Natural killer cell (primary cell): ENCODE measurements at regions not wholly inside any gene's neighbourhood (a gene's known extent, or its start where the extent isn't known, plus 50 kb on each side); places are given as distances from the start of the nearest gene placed in this dataset.

Experiments used
- ATAC-seq, 3 donors: fragments of 150-1000 bp in 2 of 3; fragments of 200-7000 bp in 1 of 3; cut with Tn5 transposase; 1 replicate in 1 of 3; 2 replicates in 2 of 3; pipeline ENCODE4 v1.10.0; 2021; ENCODE audit warnings: mild to moderate bottlenecking in 2 of 3, moderate library complexity in 2 of 3
- DNase-seq, 2 donors: peaks; one replicate each; pipeline versions ENCODE4 v3.0.0 to v3.0.0-alpha.2; 2013 to 2021; ENCODE audit warnings: mixed read lengths in 1 of 2
- H3K27ac ChIP-seq: one replicate; pipeline ENCODE4 v1.5.1; 2013; ENCODE audit warnings: mild to moderate bottlenecking, low read length
- H3K27me3 ChIP-seq: one replicate; pipeline ENCODE4 v1.6.1; 2013; ENCODE audit warnings: low read length; ENCODE audit not compliant: control insufficient read depth, insufficient read depth
- H3K36me3 ChIP-seq: one replicate; pipeline ENCODE4 v1.6.1; 2013; ENCODE audit warnings: low read length; ENCODE audit not compliant: control insufficient read depth, insufficient read depth
- H3K4me1 ChIP-seq: one replicate; pipeline ENCODE4 v1.6.1; 2013; ENCODE audit warnings: low read length; ENCODE audit not compliant: control insufficient read depth, insufficient read depth
- H3K4me3 ChIP-seq: one replicate; pipeline ENCODE4 v1.5.1; 2013; ENCODE audit warnings: low read length
- H3K9me3 ChIP-seq: one replicate; pipeline ENCODE4 v1.6.1; 2013; ENCODE audit warnings: low read length; ENCODE audit not compliant: control insufficient read depth, insufficient read depth
- H3K27ac Mint-ChIP-seq, 2 donors: one replicate each; pipeline ENCODE4 v1.8.0; 2022; ENCODE audit warnings: mild to moderate bottlenecking in 2 of 2, mixed read lengths in 2 of 2, moderate library complexity in 1 of 2
- H3K27me3 Mint-ChIP-seq, 2 donors: one replicate each; pipeline ENCODE4 v1.8.0; 2022; ENCODE audit warnings: low read depth in 2 of 2, mixed read lengths in 2 of 2
- H3K36me3 Mint-ChIP-seq: one replicate; pipeline ENCODE4 v1.8.0; 2022; ENCODE audit warnings: mixed read lengths
- H3K4me1 Mint-ChIP-seq, 2 donors: one replicate each; pipeline ENCODE4 v1.8.0; 2022; ENCODE audit warnings: mixed read lengths in 2 of 2
- H3K4me3 Mint-ChIP-seq: one replicate; pipeline ENCODE4 v1.8.0; 2022; ENCODE audit warnings: mild to moderate bottlenecking, moderate library complexity, mixed read lengths
- H3K9me3 Mint-ChIP-seq, 2 donors: one replicate each; pipeline ENCODE4 v1.8.0; 2022; ENCODE audit warnings: mixed read lengths in 2 of 2
- CTCF ChIP-seq: fragments of 200-600 bp; IDR thresholded peaks from one replicate; pipeline ENCODE4 v1.8.0; 2022; ENCODE audit warnings: antibody characterized with exemption
- WGBS: methylation state at CpG from one replicate; pipeline ENCODE4 v1.1.7; 2013; ENCODE audit warnings: missing lambda C conversion rate; ENCODE audit not compliant: insufficient coverage; 5-methylcytosine and 5-hydroxymethylcytosine counted together
- intact Hi-C: fragments of 100-400 bp; cut with micrococcal nuclease; formaldehyde crosslinking; loops from one replicate; pipeline ENCODE4 v1.14.2; 2022

DNA sequence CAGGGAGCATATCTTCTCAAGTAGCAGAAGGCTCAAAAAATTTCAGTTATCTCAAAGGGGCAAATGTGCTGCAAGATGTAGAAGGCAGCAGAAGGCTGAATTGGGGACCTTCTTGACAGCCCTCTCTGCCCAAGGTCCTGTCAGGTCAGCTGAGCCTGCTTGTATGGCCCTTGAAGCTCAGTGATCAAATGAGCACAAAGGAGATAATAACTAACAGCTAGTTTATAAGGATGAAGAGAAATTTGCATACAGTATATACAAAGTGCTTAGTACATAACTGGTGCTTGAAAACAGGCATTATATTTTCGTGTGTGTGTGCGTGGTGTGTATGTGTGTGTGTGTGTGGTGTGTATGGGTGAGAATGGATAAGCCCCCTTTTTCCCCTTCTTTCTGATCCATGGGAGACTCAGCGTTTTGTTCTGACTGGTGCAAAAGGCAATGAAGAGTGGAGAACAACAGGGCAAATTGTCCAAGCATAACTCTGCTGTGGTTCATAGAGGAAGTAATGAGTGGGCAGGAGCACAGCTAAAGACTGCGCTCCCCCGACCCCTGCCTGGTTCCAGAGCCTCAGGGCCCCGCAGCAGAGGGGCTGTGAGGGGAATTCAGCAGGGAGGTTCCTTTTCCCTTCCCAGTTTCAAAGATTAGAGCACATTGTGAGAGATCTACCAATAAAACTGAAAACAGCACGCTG is 356.8 kb upstream of the NR2F2 start:
- no peak overlapping the region for H3K27ac Mint-ChIP-seq
- intact Hi-C loops = no loop called here
- no peak overlapping the region for H3K4me3 Mint-ChIP-seq

DNA sequence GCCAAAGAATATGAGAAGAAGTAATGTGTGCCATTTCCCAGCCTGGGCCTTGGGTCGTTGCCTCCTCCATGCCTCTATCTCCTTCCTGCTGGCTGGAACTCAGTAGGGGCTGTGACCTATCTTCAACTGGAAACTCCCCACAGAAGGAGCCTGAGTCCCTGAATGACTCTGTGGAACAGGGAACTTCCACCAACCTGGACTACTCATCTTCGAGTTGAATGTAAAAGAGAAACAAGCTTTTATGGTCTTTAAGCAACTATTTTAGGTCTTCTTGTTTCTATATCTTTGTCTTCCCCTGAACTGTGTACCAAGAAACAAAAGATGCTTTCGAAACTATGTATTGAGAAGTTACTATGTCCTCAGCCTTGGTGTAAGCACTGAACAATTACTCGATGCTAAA is 355.3 kb upstream of the NR2F2 start:
- Histone ChIP-seq H3K4me1 (no peaks in the 10 kb centered on the region), H3K27me3 (no peaks in the 10 kb centered on the region), H3K9me3 (no peaks in the 10 kb centered on the region), H3K4me3 (no peak overlapping the region), H3K27ac (no peak overlapping the region), H3K36me3 (no peaks in the 10 kb centered on the region)
- ATAC-seq (no peak), DNase-seq (no peak)
- WGBS = 72% methylated on average over 3 of the region's 4 CpGs
- Mint-ChIP-seq H3K9me3 (peaks cover 0 to 2% of the 10 kb centered on the region in 2 donors), H3K4me3 (no peak overlapping the region), H3K4me1 (peaks cover 9 to 19% of the 10 kb centered on the region in 2 donors), H3K27me3 (peaks cover 23 to 35% of the 10 kb centered on the region in 2 donors), H3K27ac (no peak overlapping the region), H3K36me3 (no peaks in the 10 kb centered on the region)
- TF ChIP-seq CTCF = no peak
- intact Hi-C loops = no loop called here

More for the DNA sequence above, 356.8 kb upstream of the NR2F2 start:
- Mint-ChIP-seq H3K4me1 (peaks cover 9 to 19% of the 10 kb centered on the region in 2 donors), H3K27me3 (peaks cover 22 to 31% of the 10 kb centered on the region in 2 donors), H3K36me3 (no peaks in the 10 kb centered on the region), H3K9me3 (peaks cover 0 to 2% of the 10 kb centered on the region in 2 donors)
- H3K36me3 ChIP-seq = no peaks in the 10 kb centered on the region
- ATAC-seq (no peak), DNase-seq (no peak)
- H3K9me3 ChIP-seq = no peaks in the 10 kb centered on the region
- TF ChIP-seq CTCF = no peak
- H3K4me3 ChIP-seq = no peak overlapping the region
- H3K4me1 ChIP-seq = no peaks in the 10 kb centered on the region
- H3K27ac ChIP-seq = no peak overlapping the region
- no peaks in the 10 kb centered on the region for H3K27me3 ChIP-seq
- 47% methylated on average over 7 of the region's 7 CpGs for WGBS

DNA sequence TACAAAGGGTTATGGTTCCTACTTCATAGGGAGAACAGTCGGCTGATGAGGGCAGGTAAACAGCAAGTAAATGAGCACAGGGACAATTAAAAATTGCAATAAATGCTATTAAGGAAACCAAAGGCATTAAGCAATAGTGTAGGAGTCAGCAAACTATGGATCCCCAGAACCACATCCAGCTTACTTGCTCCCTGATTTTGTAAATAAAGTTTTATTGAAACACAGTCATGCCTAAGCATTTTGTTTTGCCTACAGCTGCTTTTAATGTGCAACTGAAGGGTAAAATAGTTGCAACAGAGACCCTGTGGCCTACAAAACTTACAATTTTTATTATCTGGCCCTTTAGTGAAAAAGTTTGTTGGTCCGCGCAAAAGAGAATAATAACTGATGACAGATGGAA is 351.2 kb upstream of the NR2F2 start:
- no peak for ATAC-seq
- peaks cover 2% of the 10 kb centered on the region for H3K27me3 ChIP-seq
- no peak for DNase-seq
- WGBS = 85% methylated on average over 3 of the region's 3 CpGs
- H3K27ac ChIP-seq = no peak overlapping the region
- no peak overlapping the region for H3K4me3 ChIP-seq
- H3K9me3 Mint-ChIP-seq = peaks cover 0 to 2% of the 10 kb centered on the region in 2 donors
- H3K4me1 Mint-ChIP-seq = peaks cover 0 to 3% of the 10 kb centered on the region in 2 donors
- H3K27me3 Mint-ChIP-seq = peaks cover 29 to 48% of the 10 kb centered on the region in 2 donors
- no peak overlapping the region for H3K27ac Mint-ChIP-seq
- intact Hi-C loops = no loop called here
- no peaks in the 10 kb centered on the region for H3K9me3 ChIP-seq
- H3K4me1 ChIP-seq = no peaks in the 10 kb centered on the region
- TF ChIP-seq CTCF = no peak
- H3K36me3 ChIP-seq = no peaks in the 10 kb centered on the region
- H3K36me3 Mint-ChIP-seq = peaks cover 15% of the 10 kb centered on the region
- H3K4me3 Mint-ChIP-seq = no peak overlapping the region

GRCh38 chr15:95981209-95981608 is 349.3 kb upstream of the NR2F2 start:
- ATAC-seq (no peak), DNase-seq (no peak)
- Histone ChIP-seq H3K27me3 (peaks cover 5% of the 10 kb centered on the region), H3K36me3 (no peaks in the 10 kb centered on the region), H3K4me3 (no peak overlapping the region), H3K27ac (no peak overlapping the region), H3K4me1 (no peaks in the 10 kb centered on the region), H3K9me3 (no peaks in the 10 kb centered on the region)
- Mint-ChIP-seq H3K4me3 (no peak overlapping the region), H3K27me3 (peaks cover 33 to 67% of the 10 kb centered on the region in 2 donors), H3K36me3 (peaks cover 23% of the 10 kb centered on the region), H3K4me1 (peaks cover 0 to 4% of the 10 kb centered on the region in 2 donors), H3K27ac (no peak overlapping the region), H3K9me3 (no peaks in the 10 kb centered on the region)
- no peak for TF ChIP-seq CTCF
- WGBS = 94% methylated on average over 6 of the region's 6 CpGs
- intact Hi-C loops = no loop called here
